Panc1 (cell line): ENCODE measurements at regions not wholly inside any gene's neighbourhood (a gene's known extent, or its start where the extent isn't known, plus 50 kb on each side); places are given as distances from the start of the nearest gene placed in this dataset.

Source experiments
- ATAC-seq: fragments of 200-7000 bp; cut with Tn5 transposase; 2 replicates; pipeline ENCODE4 v1.9.1; 2020; ENCODE audit warnings: mild to moderate bottlenecking, moderate library complexity
- BruUV-seq: library from RNA; stranded (reverse); fragments of 400-500 nt; replicated peaks from 2 replicates; lab custom pipeline; 2021; lab: Mats Ljungman, UMichigan
- CTCF ChIA-PET: fragments of 300-600 bp; sonication (Branson Sonifier 250); formaldehyde crosslinking; loops from one replicate; lab custom pipeline; 2022; ENCODE audit warnings: antibody characterized with exemption; lab: Charles Lee
- POLR2A ChIA-PET: fragments of 300-600 bp; sonication (Branson Sonifier 250); formaldehyde crosslinking; loops from one replicate; lab custom pipeline; 2022; ENCODE audit warnings: antibody characterized with exemption; lab: Charles Lee
- DNase-seq: peaks from one replicate; pipeline ENCODE4 v3.0.0-alpha.2; 2010; ENCODE audit warnings: low read depth, low spot score
- H3K27ac ChIP-seq: 2 replicates; pipeline ENCODE4 v1.5.1; 2011; ENCODE audit warnings: mild to moderate bottlenecking, low read length, inconsistent platforms
- H3K27me3 ChIP-seq: fragments of 200-500 bp; sonication (Bioruptor generic); 2 replicates; pipeline ENCODE4 v1.6.0; 2014; ENCODE audit warnings: low read length, inconsistent platforms; ENCODE audit not compliant: control insufficient read depth, insufficient read depth
- H3K36me3 ChIP-seq: fragments of 200-500 bp; sonication (Bioruptor generic); 2 replicates; pipeline ENCODE4 v1.5.1; 2014; ENCODE audit warnings: inconsistent platforms, mild to moderate bottlenecking, low read length, moderate library complexity; ENCODE audit not compliant: control insufficient read depth, insufficient read depth
- H3K4me1 ChIP-seq: 2 replicates; pipeline ENCODE4 v1.5.1; 2011; ENCODE audit warnings: inconsistent platforms, mild to moderate bottlenecking, low read length, moderate library complexity; ENCODE audit not compliant: control insufficient read depth, insufficient read depth
- H3K4me3 ChIP-seq, 2 experiments: 2 replicates each; pipeline ENCODE4 v1.5.1; 2011 to 2012; ENCODE audit warnings: low read depth in 2 of 2, low read length in 2 of 2, mild to moderate bottlenecking in 2 of 2, inconsistent platforms in 1 of 2, moderate library complexity in 1 of 2
- H3K9me3 ChIP-seq: fragments of 200-500 bp; sonication (Bioruptor generic); 2 replicates; pipeline ENCODE4 v1.5.1; 2014; ENCODE audit warnings: low read depth, mild to moderate bottlenecking, inconsistent platforms, low read length, moderate library complexity; ENCODE audit not compliant: control insufficient read depth, insufficient read depth
- CTCF ChIP-seq: fragments of 450-650 bp; IDR thresholded peaks from 2 replicates; pipeline ENCODE4 v1.5.1; 2017; ENCODE audit warnings: mild to moderate bottlenecking
- POLR2AphosphoS5 ChIP-seq: IDR thresholded peaks from 2 replicates; pipeline ENCODE4 v1.6.1; 2012; ENCODE audit warnings: mild to moderate bottlenecking, low read depth, low read length, moderate library complexity
- REST ChIP-seq, 2 experiments: IDR thresholded peaks; 2 replicates each; pipeline ENCODE4 v1.6.1; 2011 to 2012; ENCODE audit warnings: low read depth in 2 of 2, control low read depth in 1 of 2, low read length in 1 of 2, mild to moderate bottlenecking in 1 of 2, moderate library complexity in 1 of 2; ENCODE audit not compliant: insufficient read depth in 1 of 2
- SIN3A ChIP-seq: IDR thresholded peaks from 2 replicates; pipeline ENCODE4 v1.6.1; 2012; ENCODE audit warnings: low read depth, mild to moderate bottlenecking, low read length, moderate library complexity, borderline replicate concordance; ENCODE audit not compliant: insufficient read depth
- TCF7L2 ChIP-seq: IDR thresholded peaks from 2 replicates; pipeline ENCODE4 v1.6.1; 2011; ENCODE audit warnings: mild to moderate bottlenecking, low read depth, low read length, inconsistent platforms
- in situ Hi-C: cut with HindIII; loops from 2 replicates; pipeline ENCODE4 v1.10.0; 2016; ENCODE audit warnings: low sequenced_read_pairs, low pct_unique_long_range_greater_than_20kb
- intact Hi-C: fragments of 100-400 bp; cut with micrococcal nuclease; formaldehyde crosslinking; loops from one replicate; pipeline ENCODE4 v1.10.0; 2022; ENCODE audit not compliant: unreplicated experiment

GRCh38 chr3:99575683-99576082 is 62.7 kb upstream of the COL8A1 start:
- H3K9me3 ChIP-seq: no peaks in the 10 kb centered on the region
- no peak overlapping the region for H3K4me3 ChIP-seq
- no peaks in the 10 kb centered on the region for H3K36me3 ChIP-seq
- ChIA-PET CTCF (interaction anchor here (1.0 kb wide), 1 partner anchor 97 kb away, joined by 4 read pairs; no protein-coding TSS in a partner anchor), POLR2A (no interaction called here)
- H3K4me1 ChIP-seq: no peaks in the 10 kb centered on the region
- no peak for DNase-seq
- in situ Hi-C loops: no loop called here
- no peak for ATAC-seq
- no peaks in the 10 kb centered on the region for H3K27me3 ChIP-seq
- no peak for TF ChIP-seq POLR2AphosphoS5
- H3K27ac ChIP-seq: no peak overlapping the region
- intact Hi-C loops: no loop called here
- BruUV-seq: no TSS peak

- POLR2A ChIA-PET: no interaction called here
- ATAC-seq (no peak), DNase-seq (no peak)
- Histone ChIP-seq H3K27ac (no peak overlapping the region), H3K4me3 (no peak overlapping the region), H3K4me1 (no peaks in the 10 kb centered on the region), H3K27me3 (no peaks in the 10 kb centered on the region), H3K9me3 (no peaks in the 10 kb centered on the region), H3K36me3 (no peaks in the 10 kb centered on the region)
- CTCF ChIA-PET: no interaction called here
- in situ Hi-C loops: no loop called here
- intact Hi-C loops: no loop called here
- TF ChIP-seq SIN3A (no peak), REST (IDR thresholded peaks at IDR 0.05; ENCODE audit: insufficient read depth in 1 of 2, low read depth in 2 of 2, low read length in 1 of 2) (no peak), TCF7L2 (no peak), POLR2AphosphoS5 (no peak), CTCF (no peak)
- no TSS peak for BruUV-seq
Measured at GRCh38 chr3:99570061-99570460, 68.3 kb upstream of the COL8A1 start.

- H3K9me3 ChIP-seq: no peaks in the 10 kb centered on the region
- no peaks in the 10 kb centered on the region for H3K36me3 ChIP-seq
- in situ Hi-C loops (no loop called here), intact Hi-C loops (no loop called here)
- H3K4me3 ChIP-seq: no peak overlapping the region
- H3K27me3 ChIP-seq: no peaks in the 10 kb centered on the region
- H3K4me1 ChIP-seq: no peaks in the 10 kb centered on the region
- no TSS peak for BruUV-seq
- DNase-seq (no peak), ATAC-seq (no peak)
- ChIA-PET POLR2A (no interaction called here), CTCF (no interaction called here)
- no peak for TF ChIP-seq REST (IDR thresholded peaks at IDR 0.05; ENCODE audit: insufficient read depth in 1 of 2, low read depth in 2 of 2, low read length in 1 of 2)
- no peak for TF ChIP-seq SIN3A
- TF ChIP-seq POLR2AphosphoS5: no peak
- TF ChIP-seq TCF7L2: no peak
- no peak for TF ChIP-seq CTCF
- no peak overlapping the region for H3K27ac ChIP-seq
Measured at GRCh38 chr3:99568663-99569335, 69.6 kb upstream of the COL8A1 start.
